ENCODE measurements at regions not wholly inside any gene's neighbourhood (a gene's known extent, or its start where the extent isn't known, plus 50 kb on each side); places are given as distances from the start of the nearest gene placed in this dataset.

DNA sequence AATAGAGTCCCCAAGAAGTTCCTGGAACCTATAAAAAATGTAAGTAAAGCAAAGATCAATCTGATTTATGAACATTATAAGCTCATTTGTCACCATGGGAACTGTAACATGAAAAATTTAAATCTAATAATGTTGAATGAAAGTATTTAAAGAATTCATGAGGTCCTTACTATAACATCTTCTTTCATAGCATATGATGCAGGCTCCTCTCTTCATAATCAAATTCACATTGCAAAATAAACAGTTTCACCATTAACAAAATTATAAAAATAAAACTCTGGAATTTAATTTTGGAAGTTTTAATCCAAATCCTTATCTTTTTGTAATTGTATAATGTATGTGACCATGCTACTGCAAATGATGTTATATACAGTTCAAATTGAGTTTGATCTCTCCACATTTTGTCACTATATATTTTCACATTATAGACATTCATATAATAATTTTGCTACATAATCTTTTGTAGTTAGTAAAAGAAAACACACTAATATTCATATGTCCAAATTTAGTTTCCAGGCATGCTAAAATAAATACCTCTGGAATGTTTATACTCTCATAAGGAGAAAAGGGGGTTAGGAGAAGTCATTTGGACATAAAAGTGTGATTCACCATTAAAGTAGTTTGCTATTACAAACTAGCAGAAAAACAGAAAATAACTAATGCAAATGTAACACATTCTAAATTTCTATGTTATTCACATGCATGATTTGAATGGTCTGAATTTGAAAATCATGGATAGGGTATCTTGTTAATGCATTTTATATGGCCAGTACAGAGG, 954.1 kb downstream of the DSC3 start:
- TF ChIP-seq, protein P1, sequence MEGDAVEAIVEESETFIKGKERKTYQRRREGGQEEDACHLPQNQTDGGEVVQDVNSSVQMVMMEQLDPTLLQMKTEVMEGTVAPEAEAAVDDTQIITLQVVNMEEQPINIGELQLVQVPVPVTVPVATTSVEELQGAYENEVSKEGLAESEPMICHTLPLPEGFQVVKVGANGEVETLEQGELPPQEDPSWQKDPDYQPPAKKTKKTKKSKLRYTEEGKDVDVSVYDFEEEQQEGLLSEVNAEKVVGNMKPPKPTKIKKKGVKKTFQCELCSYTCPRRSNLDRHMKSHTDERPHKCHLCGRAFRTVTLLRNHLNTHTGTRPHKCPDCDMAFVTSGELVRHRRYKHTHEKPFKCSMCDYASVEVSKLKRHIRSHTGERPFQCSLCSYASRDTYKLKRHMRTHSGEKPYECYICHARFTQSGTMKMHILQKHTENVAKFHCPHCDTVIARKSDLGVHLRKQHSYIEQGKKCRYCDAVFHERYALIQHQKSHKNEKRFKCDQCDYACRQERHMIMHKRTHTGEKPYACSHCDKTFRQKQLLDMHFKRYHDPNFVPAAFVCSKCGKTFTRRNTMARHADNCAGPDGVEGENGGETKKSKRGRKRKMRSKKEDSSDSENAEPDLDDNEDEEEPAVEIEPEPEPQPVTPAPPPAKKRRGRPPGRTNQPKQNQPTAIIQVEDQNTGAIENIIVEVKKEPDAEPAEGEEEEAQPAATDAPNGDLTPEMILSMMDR (IDR thresholded peaks at IDR 0.05; ENCODE audit: borderline replicate concordance, extremely low read depth, low read length, poor library complexity, severe bottlenecking), result no peak
- TF ChIP-seq EZH2 (IDR thresholded peaks at IDR 0.05; ENCODE audit: borderline replicate concordance, low read depth, low read length, severe bottlenecking), result no peak
